ENCODE measurements at regions not wholly inside any gene's neighbourhood (a gene's known extent, or its start where the extent isn't known, plus 50 kb on each side); places are given as distances from the start of the nearest gene placed in this dataset.
"Not testable (repeated sequence)": the region's sequence is repeated elsewhere in the genome, so short reads cannot be mapped to it uniquely, and the experiment has no call there.

- DNase-seq (ENCODE audit: low spot score) = no peak
- intact Hi-C loops (cut with DNase I) = no loop called here
Measured at GRCh38 chr2:16057661-16058060, 117.3 kb downstream of the MYCN start.

DNA sequence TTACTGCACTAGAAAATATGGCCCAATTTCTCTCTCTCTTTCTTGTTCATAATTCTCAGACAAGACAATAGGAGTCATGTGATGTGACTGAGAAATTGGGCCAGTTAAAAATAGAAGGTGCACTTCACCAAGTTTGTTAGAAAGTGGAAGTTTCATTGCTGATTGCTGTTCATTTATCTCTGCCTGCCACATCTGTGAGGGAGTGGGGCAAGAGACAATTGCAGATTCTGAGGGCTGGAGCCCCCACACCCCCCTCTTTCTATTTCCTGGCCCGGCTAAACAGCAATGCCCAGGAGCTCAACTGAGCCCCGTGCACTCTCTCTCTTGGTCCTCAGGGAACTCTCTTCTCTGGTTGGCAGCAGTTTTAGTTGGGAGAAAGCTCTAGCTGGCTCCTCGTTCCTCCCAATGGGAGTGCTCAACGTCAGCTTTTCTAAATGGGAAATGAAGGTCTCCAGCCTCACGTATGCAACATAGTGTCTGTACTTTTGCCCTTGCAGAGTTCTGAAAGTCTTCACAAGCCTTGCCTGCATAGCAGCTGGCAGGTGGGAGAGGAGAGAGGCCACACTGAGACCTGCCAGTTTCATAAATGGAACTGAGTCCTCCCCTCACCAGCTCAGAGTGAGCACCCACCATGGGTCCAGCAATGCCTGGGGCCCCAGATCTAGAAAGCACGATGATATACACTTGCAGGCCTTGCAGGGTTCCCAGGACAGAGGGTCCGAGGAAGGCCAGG lies 115.7 kb downstream of the MYCN start:
- no peak for DNase-seq (ENCODE audit: low spot score)
- intact Hi-C loops (cut with DNase I) = no loop called here

DNA sequence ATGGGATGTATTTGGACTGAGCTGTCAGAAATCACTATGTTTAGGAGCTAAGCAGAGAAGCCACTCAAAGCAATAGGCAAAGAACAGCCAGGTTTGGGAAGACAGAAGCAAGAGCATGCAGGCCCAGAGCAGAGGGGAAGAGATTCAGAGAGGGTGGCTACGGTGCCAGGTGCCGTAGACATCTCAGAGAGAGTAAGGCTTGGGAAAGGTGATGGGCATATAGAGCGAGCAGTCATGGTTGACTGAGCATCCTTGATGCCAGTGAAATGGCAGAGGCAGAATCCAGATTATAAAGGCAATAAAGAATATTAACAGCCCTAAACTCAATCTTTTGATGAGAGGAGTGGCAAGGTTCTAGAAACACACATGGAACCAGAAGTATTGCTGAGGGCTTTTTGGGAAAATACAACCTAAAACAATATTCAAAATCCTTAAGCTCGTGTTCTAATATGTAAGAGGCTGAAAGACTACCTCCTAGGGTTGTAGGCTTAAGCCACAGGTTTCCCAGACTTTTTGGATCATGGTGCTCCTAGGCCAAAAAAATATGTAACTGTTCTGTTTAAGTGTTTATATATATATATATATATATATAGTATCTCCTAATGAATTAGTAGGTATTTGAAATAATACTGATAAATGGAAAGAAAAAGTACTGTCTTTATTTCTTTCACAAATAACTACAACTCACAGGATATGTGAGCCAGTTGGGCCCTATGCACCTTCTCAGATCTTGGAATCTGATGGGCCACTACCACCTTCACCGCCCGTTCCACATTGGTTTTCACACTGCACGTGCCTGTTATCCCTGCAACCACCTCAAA lies 113.3 kb downstream of the MYCN start:
- no peak for DNase-seq (ENCODE audit: low spot score)
- intact Hi-C loops (cut with DNase I) = no loop called here

GRCh38 chr2:16052571-16053052 lies 112.3 kb downstream of the MYCN start:
- DNase-seq (ENCODE audit: low spot score); intact Hi-C loops (cut with DNase I): not testable (repeated sequence)

- intact Hi-C loops (cut with DNase I) = no loop called here
- no peak for DNase-seq (ENCODE audit: low spot score)
Measured at GRCh38 chr2:16051841-16052564, 111.7 kb downstream of the MYCN start.

DNA sequence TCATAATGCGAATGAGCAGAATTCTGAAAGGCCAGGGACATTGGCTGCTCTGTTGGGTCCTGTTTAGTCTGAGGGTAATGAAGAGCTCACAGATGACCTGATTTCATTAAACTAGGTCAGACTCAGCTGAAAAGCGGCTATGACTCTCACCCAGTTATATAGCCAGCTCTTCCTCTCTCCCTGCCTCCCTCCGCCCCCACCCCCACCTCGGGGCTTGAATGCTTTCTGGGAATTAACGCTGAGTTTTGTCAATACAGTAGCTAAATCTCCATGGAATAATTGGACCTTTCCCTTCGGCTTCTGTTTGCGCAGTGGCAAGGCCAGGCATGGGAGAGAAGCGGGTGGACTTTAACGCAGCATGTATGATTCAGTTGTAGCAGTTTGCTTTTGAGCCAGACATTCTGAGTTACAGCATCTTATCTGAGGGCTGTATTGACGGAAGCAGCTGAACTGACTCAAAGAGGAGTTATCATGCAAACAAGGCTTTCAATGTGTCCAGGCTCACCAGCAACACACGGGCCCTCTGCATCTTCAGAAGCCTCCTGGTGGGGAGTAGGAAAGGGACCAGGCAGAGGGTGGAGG lies 110.6 kb downstream of the MYCN start:
- intact Hi-C loops (cut with DNase I) = no loop called here
- DNase-seq (ENCODE audit: low spot score) = no peak

GRCh38 chr2:16050261-16050907 lies 110.0 kb downstream of the MYCN start:
- intact Hi-C loops (cut with DNase I) = no loop called here
- DNase-seq (ENCODE audit: low spot score) = no peak

- DNase-seq (ENCODE audit: low spot score) = no peak
- intact Hi-C loops (cut with DNase I) = no loop called here
Measured at GRCh38 chr2:16049406-16049805, 109.1 kb downstream of the MYCN start.

GRCh38 chr2:16048466-16048865 lies 108.1 kb downstream of the MYCN start:
- intact Hi-C loops (cut with DNase I) = no loop called here
- DNase-seq (ENCODE audit: low spot score) = no peak

DNA sequence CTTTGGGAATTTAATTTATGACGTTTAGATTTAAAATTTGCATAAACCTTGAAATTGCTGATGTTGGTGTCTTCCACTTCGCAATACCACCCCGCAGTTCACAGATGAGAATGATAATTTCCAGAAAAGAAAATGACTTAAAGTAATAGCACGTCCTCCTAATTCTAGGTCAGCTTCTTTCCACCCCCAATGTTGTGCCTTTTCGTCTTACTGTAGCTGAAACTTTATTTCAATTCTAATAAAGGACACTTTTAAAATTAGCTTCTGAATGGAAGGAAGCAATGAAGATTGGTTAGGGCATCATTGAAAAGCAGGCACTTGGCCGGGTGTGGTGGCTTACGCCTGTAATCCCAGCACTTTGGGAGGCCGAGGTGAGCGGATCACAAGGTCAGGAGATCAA lies 107.4 kb downstream of the MYCN start:
- no peak for DNase-seq (ENCODE audit: low spot score)
- intact Hi-C loops (cut with DNase I) = no loop called here

DNA sequence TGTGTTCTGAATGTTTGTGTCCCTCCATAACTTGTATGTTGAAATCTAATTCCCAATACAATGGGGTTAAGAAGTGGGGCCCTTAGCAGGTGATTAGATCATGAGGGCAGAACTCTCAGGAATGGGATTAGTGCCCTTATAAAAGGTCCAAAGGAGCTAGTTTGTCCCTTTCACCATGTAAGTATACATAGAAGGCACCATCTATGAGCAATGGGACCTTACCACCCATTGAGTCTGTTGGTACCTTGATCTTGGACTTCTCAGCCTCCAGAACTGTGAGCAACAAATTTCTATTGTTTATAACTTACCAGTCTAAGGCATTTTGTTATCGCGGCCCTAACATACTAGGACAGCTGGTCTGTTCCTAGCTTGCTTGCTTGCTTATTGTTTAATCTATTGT lies 106.3 kb downstream of the MYCN start:
- intact Hi-C loops (cut with DNase I) = no loop called here
- DNase-seq (ENCODE audit: low spot score) = no peak

DNA sequence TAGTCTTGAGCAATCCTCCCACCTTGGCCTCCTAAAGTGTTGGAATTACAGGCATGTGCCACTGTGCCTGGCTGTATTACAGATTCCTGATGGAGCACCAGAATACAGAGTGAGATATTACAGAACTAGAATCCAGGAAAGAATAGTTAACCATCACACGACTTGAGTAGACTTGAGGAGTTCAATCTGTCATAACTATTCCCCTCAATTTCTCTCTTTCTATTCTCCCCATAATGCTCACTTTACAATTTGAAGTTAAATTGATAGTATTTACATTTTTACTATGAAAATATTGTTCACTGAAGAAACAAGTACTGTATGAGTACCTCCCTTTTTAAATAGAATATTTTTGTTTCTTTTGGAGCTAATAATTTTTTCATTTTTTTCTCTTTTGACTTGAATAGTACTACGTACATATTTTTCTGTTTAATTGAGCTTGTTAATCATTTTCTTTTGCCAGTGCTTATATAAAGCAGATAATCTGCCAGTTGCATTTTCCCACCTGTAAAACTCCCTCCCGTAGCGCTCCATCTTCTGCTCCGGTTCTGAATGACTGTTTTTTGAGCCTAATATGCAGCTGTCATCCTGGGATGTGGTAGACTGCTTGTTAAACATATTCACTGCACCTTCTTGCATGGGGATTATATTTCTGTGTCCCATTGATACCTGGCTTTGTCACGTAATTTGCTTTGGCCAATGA lies 105.5 kb downstream of the MYCN start:
- intact Hi-C loops (cut with DNase I) = no loop called here

GRCh38 chr2:16044946-16045456 lies 104.7 kb downstream of the MYCN start:
- intact Hi-C loops (cut with DNase I) = no loop called here
- DNase-seq (ENCODE audit: low spot score) = no peak

More for the DNA sequence above, 105.5 kb downstream of the MYCN start:
- no peak for DNase-seq (ENCODE audit: low spot score)

DNA sequence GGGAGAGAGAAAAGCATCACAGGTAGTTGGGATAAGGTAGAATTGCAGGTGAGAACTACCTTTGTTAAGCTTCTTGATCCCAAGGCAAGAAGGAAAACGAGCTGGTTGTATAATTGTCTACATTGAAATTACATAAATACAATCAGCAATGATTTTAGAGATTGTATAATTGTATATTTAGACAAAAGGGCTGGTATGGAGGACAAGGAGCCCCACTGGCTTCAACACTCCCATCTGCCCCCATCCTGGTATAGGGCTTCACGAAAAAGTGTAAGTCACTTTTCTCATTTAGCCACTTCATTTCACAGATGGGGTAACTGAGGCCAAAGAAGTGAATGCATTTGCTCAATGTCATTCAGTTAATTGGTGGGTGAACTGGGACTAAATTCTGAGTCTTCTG lies 103.3 kb downstream of the MYCN start:
- no peak for DNase-seq (ENCODE audit: low spot score)
- intact Hi-C loops (cut with DNase I) = no loop called here

- intact Hi-C loops (cut with DNase I) = no loop called here
- DNase-seq (ENCODE audit: low spot score) = no peak
Measured at GRCh38 chr2:16043192-16043591, 102.8 kb downstream of the MYCN start.

- intact Hi-C loops (cut with DNase I) = no loop called here
- no peak for DNase-seq (ENCODE audit: low spot score)
Measured at GRCh38 chr2:16042201-16042700, 101.9 kb downstream of the MYCN start.

DNA sequence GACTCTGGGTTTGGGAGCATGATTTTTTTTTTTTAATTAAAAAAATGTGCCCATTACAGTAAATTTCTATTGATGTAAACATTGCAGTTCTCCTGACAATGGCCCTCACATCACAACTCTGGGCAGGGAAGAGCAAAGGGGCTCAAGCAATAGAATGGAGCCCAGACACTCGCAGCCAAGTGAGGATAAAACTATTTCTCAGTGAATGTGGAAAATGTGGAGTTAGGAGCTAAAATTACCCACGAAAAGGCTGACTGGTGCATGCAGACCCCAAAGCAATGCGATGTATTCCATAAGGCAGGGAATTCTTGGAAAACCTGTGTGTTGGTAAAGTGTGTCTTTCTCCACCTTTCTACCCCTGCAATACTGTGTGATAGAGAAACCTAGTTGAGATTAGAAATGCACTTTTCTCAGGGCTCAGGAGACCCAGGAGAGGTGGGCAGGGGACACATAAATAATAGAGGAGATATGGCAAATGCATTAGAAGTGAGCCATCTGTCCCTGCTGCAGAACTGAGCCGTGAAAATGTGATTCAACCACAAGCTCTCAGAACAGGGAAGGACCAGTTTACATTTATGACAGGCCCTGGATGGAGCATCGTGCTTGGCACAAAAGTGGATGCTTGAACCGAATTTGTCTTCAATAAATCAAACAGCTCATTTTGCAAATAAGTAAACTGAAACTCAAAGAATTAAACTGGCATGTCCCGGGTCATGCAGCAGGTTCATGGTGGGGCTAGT lies 100.1 kb downstream of the MYCN start:
- intact Hi-C loops (cut with DNase I) = no loop called here
- no peak for DNase-seq (ENCODE audit: low spot score)

GRCh38 chr2:16039823-16040222 lies 99.5 kb downstream of the MYCN start:
- DNase-seq (ENCODE audit: low spot score) = no peak
- intact Hi-C loops (cut with DNase I) = no loop called here

Data from cardiac septum (tissue), 1 donor.